ENCODE measurements at regions not wholly inside any gene's neighbourhood (a gene's known extent, or its start where the extent isn't known, plus 50 kb on each side); places are given as distances from the start of the nearest gene placed in this dataset.

GRCh38 chr1:234989019-234989418 lies 139.6 kb downstream of the TOMM20 start:
- no TSS peak for BruUV-seq (replicated peaks)

More at GRCh38 chr1:234989019-234989418, 139.6 kb downstream of the TOMM20 start:
- Histone ChIP-seq H4K20me1 (ENCODE audit: insufficient read depth) (no peaks in the 10 kb centered on the region), H3K4me1 (ENCODE audit: control insufficient read depth in 1 of 2, insufficient read depth in 2 of 2, low read length in 2 of 2) (peaks cover 8 to 30% of the 10 kb centered on the region in 2 experiments; a peak in 3 of 4 replicates), H3K4me3 (replicated peaks in 1 of 2; ENCODE audit: low read depth in 1 of 2, low read length in 2 of 2) (no peak overlapping the region), H2AFZ (ENCODE audit: low read depth, low read length, poor library complexity, severe bottlenecking) (no peak overlapping the region), H3K9me2 (ENCODE audit: insufficient read depth) (no peaks in the 10 kb centered on the region), H3K9me3 (ENCODE audit: control insufficient read depth in 1 of 2, insufficient read depth in 1 of 2, low read depth in 1 of 2, low read length in 2 of 2) (no peaks in the 10 kb centered on the region), H3K27me3 (ENCODE audit: insufficient read depth, low read length) (no peaks in the 10 kb centered on the region; the same call in 1 of the 2 replicates), H3K36me3 (ENCODE audit: control insufficient read depth in 1 of 2, insufficient read depth in 2 of 2, low read length in 2 of 2) (no peaks in the 10 kb centered on the region), H3K4me2 (ENCODE audit: low read length) (no peak overlapping the region), H3K27ac (ENCODE audit: low read depth, low read length) (no peak overlapping the region), H3K9ac (ENCODE audit: low read length) (no peak overlapping the region), H3K79me2 (ENCODE audit: insufficient read depth, low read length) (no peaks in the 10 kb centered on the region)
- intact Hi-C loops (cut with micrococcal nuclease): no loop called here
- ChIA-PET RAD21 (ENCODE audit: low non-redundant PET in 1 of 2, low total read pairs in 2 of 2, uncharacterized antibody in 2 of 2, unreplicated experiment in 2 of 2) (no interaction called here), CTCF (no interaction called here), POLR2A (no interaction called here)
- ATAC-seq: no peak
- no peak for DNase-seq (ENCODE audit: low read depth, low spot score)
- TF ChIP-seq RAD21 (IDR thresholded peaks at IDR 0.05; ENCODE audit: low read depth): no peak
- no peak for TF ChIP-seq CBX3 (IDR thresholded peaks at IDR 0.05; ENCODE audit: low read depth)
- no peak for TF ChIP-seq SIN3A (IDR thresholded peaks at IDR 0.05; ENCODE audit: low read depth)
- no peak for TF ChIP-seq EZH2 (IDR thresholded peaks at IDR 0.05)
- no peak for TF ChIP-seq REST (IDR thresholded peaks at IDR 0.05; ENCODE audit: low read depth)
- TF ChIP-seq, protein P1, sequence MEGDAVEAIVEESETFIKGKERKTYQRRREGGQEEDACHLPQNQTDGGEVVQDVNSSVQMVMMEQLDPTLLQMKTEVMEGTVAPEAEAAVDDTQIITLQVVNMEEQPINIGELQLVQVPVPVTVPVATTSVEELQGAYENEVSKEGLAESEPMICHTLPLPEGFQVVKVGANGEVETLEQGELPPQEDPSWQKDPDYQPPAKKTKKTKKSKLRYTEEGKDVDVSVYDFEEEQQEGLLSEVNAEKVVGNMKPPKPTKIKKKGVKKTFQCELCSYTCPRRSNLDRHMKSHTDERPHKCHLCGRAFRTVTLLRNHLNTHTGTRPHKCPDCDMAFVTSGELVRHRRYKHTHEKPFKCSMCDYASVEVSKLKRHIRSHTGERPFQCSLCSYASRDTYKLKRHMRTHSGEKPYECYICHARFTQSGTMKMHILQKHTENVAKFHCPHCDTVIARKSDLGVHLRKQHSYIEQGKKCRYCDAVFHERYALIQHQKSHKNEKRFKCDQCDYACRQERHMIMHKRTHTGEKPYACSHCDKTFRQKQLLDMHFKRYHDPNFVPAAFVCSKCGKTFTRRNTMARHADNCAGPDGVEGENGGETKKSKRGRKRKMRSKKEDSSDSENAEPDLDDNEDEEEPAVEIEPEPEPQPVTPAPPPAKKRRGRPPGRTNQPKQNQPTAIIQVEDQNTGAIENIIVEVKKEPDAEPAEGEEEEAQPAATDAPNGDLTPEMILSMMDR (IDR thresholded peaks at IDR 0.05 in 2 of 3, conservative IDR thresholded peaks at IDR 0.05 in 1 of 3; ENCODE audit: borderline replicate concordance in 1 of 3, insufficient read depth in 1 of 3, low read depth in 2 of 3, low read length in 2 of 3): no peak
- no peak for TF ChIP-seq YY1 (IDR thresholded peaks at IDR 0.05; ENCODE audit: extremely low read depth, insufficient replicate concordance, low read depth, low read length)
- TF ChIP-seq EGR1 (IDR thresholded peaks at IDR 0.05; ENCODE audit: low read depth): no peak
